ENCODE measurements at regions not wholly inside any gene's neighbourhood (a gene's known extent, or its start where the extent isn't known, plus 50 kb on each side); places are given as distances from the start of the nearest gene placed in this dataset.

DNA sequence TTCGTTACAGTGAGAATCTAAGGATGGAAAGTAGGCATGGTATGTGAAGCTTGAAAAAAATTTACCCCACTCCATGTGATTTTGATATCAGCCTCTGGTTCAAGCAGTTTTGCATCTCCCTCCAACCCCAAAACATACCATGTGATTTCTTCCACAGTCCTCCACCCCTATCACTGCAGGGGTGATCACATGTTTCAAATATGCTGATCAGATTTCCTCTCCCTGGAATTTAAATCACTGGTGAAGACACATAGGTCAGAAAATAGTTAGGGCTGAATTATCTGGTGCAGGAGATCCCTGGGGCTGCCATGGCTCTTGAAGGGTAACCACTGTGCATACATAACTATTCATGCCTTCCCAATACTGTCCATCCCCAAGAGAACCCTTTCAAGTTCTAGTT is 119.7 kb upstream of the THRB start (continued):
- TF ChIP-seq SIN3A (IDR thresholded peaks at IDR 0.05; ENCODE audit: low read depth, low read length) (no peak), RB1 (IDR thresholded peaks at IDR 0.05; ENCODE audit: borderline replicate concordance) (no peak)
- TF ChIP-seq, protein P1, sequence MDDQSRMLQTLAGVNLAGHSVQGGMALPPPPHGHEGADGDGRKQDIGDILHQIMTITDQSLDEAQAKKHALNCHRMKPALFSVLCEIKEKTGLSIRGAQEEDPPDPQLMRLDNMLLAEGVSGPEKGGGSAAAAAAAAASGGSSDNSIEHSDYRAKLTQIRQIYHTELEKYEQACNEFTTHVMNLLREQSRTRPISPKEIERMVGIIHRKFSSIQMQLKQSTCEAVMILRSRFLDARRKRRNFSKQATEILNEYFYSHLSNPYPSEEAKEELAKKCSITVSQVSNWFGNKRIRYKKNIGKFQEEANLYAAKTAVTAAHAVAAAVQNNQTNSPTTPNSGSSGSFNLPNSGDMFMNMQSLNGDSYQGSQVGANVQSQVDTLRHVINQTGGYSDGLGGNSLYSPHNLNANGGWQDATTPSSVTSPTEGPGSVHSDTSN (IDR thresholded peaks at IDR 0.05; ENCODE audit: insufficient replicate concordance, low read depth, low read length): no peak

DNA sequence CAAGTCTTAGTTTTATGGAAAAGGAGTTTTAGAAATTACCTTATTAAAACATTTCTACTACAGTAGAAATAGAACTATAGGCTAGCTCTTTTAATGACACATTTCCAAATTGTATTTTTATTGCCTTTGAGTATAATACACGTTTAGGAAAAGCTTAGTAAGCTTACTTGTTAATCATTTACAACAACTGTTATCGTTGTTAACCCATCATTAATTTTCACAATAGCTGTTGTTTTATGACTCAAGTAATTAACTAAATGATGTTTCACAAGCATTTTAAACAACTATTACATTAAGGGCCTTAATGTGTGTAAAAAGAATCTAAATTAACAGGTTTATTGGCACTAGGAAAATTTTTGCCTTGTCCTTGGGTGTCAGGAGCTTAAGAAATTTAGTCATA is 120.5 kb upstream of the THRB start:
- no peaks in the 10 kb centered on the region for H3K36me3 ChIP-seq (ENCODE audit: control insufficient read depth in 2 of 2, insufficient read depth in 2 of 2, low read length in 1 of 2)
- POLR2A ChIA-PET: no interaction called here

More for the DNA sequence above, 120.5 kb upstream of the THRB start:
- Histone ChIP-seq H3K4me3 (no peak overlapping the region), H3K9me3 (replicated peaks; ENCODE audit: control insufficient read depth, insufficient read depth, low read length) (no peaks in the 10 kb centered on the region), H3K9ac (ENCODE audit: control insufficient read depth, insufficient read depth, low read length) (no peak overlapping the region), H3K4me1 (ENCODE audit: control insufficient read depth, insufficient read depth, low read length) (no peaks in the 10 kb centered on the region), H3K27me3 (replicated peaks in 1 of 2; ENCODE audit: control insufficient read depth in 2 of 2, insufficient read depth in 2 of 2, low read length in 1 of 2) (no peaks in the 10 kb centered on the region), H3K27ac (ENCODE audit: control insufficient read depth, insufficient read depth) (no peak overlapping the region), H3K79me2 (ENCODE audit: control insufficient read depth, insufficient read depth, low read length) (no peaks in the 10 kb centered on the region), H2AFZ (ENCODE audit: control insufficient read depth, low read depth, low read length) (no peak overlapping the region), H3K4me2 (ENCODE audit: control insufficient read depth, insufficient read depth) (no peak overlapping the region), H4K20me1 (ENCODE audit: control insufficient read depth, insufficient read depth) (no peaks in the 10 kb centered on the region)
- ChIA-PET CTCF (no interaction called here), RAD21 (ENCODE audit: unreplicated experiment) (no interaction called here), SMC1A (ENCODE audit: uncharacterized antibody, unreplicated experiment) (interaction anchor here (0.8 to 1.2 kb wide), 2 partner anchors 9 to 14 kb away, joined by 3 to 5 read pairs; no protein-coding TSS in a partner anchor)
- DNase-seq (ENCODE audit: low read depth, low spot score) (no peak), FAIRE-seq (no peak), ATAC-seq (no peak)
- TF ChIP-seq, protein P2, sequence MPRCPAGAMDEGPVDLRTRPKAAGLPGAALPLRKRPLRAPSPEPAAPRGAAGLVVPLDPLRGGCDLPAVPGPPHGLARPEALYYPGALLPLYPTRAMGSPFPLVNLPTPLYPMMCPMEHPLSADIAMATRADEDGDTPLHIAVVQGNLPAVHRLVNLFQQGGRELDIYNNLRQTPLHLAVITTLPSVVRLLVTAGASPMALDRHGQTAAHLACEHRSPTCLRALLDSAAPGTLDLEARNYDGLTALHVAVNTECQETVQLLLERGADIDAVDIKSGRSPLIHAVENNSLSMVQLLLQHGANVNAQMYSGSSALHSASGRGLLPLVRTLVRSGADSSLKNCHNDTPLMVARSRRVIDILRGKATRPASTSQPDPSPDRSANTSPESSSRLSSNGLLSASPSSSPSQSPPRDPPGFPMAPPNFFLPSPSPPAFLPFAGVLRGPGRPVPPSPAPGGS (IDR thresholded peaks at IDR 0.05; ENCODE audit: borderline replicate concordance, insufficient read depth, low read depth, low read length, poor library complexity, severe bottlenecking): no peak
- TF ChIP-seq STAT3 (IDR thresholded peaks at IDR 0.05; ENCODE audit: low read depth, low read length): no peak
- no peak for TF ChIP-seq POU2F2 (IDR thresholded peaks at IDR 0.05; ENCODE audit: borderline replicate concordance, low read depth, low read length)
- TF ChIP-seq, protein P3, sequence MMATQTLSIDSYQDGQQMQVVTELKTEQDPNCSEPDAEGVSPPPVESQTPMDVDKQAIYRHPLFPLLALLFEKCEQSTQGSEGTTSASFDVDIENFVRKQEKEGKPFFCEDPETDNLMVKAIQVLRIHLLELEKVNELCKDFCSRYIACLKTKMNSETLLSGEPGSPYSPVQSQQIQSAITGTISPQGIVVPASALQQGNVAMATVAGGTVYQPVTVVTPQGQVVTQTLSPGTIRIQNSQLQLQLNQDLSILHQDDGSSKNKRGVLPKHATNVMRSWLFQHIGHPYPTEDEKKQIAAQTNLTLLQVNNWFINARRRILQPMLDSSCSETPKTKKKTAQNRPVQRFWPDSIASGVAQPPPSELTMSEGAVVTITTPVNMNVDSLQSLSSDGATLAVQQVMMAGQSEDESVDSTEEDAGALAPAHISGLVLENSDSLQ (IDR thresholded peaks at IDR 0.05): no peak
- no peak for TF ChIP-seq WRNIP1 (IDR thresholded peaks at IDR 0.05; ENCODE audit: borderline replicate concordance, low read depth, low read length)
- no peak for TF ChIP-seq NR2C2 (IDR thresholded peaks at IDR 0.05; ENCODE audit: borderline replicate concordance, control insufficient read depth, insufficient read length, low read depth)
- no peak for TF ChIP-seq TAF1 (IDR thresholded peaks at IDR 0.05; ENCODE audit: borderline replicate concordance, low read depth, low read length)
- no peak for TF ChIP-seq PML (IDR thresholded peaks at IDR 0.05; ENCODE audit: low read length)
- TF ChIP-seq, protein P4, sequence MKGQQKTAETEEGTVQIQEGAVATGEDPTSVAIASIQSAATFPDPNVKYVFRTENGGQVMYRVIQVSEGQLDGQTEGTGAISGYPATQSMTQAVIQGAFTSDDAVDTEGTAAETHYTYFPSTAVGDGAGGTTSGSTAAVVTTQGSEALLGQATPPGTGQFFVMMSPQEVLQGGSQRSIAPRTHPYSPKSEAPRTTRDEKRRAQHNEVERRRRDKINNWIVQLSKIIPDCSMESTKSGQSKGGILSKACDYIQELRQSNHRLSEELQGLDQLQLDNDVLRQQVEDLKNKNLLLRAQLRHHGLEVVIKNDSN (IDR thresholded peaks at IDR 0.05; ENCODE audit: borderline replicate concordance, extremely low read length, insufficient read depth, low read depth, low read length): no peak
- TF ChIP-seq NRF1 (conservative IDR thresholded peaks at IDR 0.05; ENCODE audit: low read depth, low read length): no peak
- TF ChIP-seq EGR1 (IDR thresholded peaks at IDR 0.05; ENCODE audit: borderline replicate concordance in 1 of 2, low read depth in 2 of 2, low read length in 2 of 2): no peak
- no peak for TF ChIP-seq KLF5 (IDR thresholded peaks at IDR 0.05; ENCODE audit: partially characterized antibody)
- no peak for TF ChIP-seq SMC3 (IDR thresholded peaks at IDR 0.05; ENCODE audit: borderline replicate concordance, low read length)
- no peak for TF ChIP-seq ZNF622 (IDR thresholded peaks at IDR 0.05)
- in situ Hi-C loops (cut with MboI) (no loop called here), intact Hi-C loops (cut with micrococcal nuclease; ENCODE audit: unreplicated experiment) (no loop called here)
- 4% methylated on average over 2 of the region's 2 CpGs for WGBS (ENCODE audit: insufficient coverage, insufficient replicate concordance, low lambda C conversion rate, missing lambda C conversion rate)
- no TSS peak for BruUV-seq (replicated peaks)

All from GM12878 (cell line).